GM19452 (cell line): ENCODE measurements at regions not wholly inside any gene's neighbourhood (a gene's known extent, or its start where the extent isn't known, plus 50 kb on each side); places are given as distances from the start of the nearest gene placed in this dataset.
"Not testable (repeated sequence)": the region's sequence is repeated elsewhere in the genome, so short reads cannot be mapped to it uniquely, and the experiment has no call there.

Experiments
- ATAC-seq: cut with Tn5 transposase; IDR thresholded peaks from one replicate; pipeline ENCODE4 v1.9.1; 2021; ENCODE audit not compliant: unreplicated experiment

DNA sequence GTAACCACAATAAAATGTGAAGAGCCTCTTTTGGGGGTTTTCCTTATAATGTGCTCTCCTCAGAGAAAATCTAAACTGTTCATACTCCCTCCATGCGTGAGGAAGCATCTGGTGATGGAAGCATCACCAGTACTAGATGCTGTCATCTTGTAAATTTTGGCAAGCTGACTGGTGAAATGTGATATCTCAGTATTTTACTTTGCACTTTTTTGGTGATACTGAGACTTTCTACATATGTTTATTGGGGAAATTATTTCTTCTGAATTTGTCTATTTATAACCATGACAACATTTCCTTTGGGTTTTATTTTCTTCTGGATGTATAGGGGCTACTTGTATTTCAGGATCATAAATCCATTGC is 95.9 kb upstream of the DLGAP1 start:
- no peak for ATAC-seq

DNA sequence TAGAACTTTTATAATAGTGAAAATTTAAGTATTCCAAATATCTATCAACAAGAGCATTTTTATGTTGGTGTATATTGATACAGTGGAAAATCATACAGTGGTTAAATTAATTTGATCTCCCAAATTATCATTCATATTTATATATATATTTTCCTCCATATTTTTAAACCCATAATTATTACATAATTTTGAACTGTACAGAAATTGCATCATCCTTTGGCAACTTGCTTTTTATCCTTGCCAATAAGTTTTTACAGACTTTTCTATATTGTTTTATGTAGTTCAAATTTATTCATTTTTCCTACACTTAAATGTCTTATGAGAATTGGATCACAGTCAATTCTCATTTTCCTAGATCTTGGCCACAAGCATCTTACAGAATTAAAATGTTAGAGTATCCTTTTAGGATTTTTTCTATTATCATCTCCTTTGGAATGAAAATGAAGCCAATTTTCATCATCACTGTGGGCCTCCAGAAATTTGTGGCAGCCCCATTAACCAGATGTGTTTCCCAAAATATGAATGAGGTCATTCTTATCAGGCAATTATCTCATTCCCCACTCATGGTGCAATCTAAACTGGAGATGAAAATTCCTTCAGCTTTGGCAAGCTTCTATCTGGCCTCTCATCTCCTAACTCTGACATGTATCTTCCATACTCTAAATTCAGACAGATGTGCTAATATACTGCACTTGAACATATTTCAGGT is 94.2 kb upstream of the DLGAP1 start:
- no peak for ATAC-seq

DNA sequence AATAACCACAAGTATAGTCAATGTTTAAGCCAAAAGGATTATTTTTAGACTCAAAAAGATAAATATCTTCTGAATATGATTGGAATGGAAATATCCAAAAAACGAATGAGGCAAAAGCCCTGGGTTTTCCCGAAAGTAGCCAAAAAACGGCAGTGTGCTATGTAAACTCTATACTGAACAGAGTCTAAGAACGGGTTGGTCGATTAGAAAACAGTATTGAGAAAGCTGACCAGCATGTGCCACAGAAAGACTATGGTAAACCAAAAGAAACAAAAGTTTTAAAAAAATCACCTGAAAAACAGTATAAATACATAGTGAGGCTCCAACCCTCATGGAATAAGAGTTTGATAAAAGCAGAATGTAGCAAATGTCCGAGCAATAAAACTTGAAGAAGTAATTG is 92.0 kb upstream of the DLGAP1 start:
- ATAC-seq, result no peak

DNA sequence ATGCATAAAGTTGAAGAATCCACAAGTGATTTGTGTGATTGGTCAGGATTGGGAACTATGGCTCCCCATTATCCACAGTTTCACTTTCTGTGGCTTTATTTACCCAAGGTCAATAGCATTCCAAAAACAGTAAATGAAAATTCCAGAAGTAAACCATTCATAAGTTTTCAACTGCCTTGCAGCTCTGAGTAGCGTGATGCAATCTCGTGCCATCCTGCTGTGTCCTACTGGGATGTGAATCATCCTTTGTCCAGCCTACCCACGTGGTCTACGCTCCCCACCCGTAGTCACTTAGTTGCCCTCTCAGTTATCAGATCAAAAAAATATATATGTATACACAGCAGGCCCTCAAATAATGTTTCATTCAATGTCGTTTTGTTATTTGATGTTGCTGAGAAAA is 89.0 kb upstream of the DLGAP1 start:
- ATAC-seq, result no peak

DNA sequence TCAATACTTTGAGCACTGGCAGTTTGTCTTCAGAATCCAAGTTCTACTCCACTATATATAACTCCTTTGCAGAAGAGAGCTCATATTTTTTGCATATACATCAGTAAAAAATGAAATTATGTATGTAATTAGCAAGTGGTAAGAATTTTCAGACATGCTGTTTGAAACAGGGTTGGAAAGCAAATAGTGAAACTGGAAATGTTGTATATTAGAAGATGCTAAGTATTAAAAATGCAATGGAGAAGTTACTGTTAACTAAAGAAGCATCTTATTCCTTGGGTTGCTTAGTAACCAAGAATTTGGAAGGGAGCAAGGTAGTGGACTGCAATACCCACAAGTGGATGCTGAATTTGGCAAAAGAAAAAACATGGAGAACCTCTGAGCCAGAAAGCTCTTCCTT is 88.6 kb upstream of the DLGAP1 start:
- no peak for ATAC-seq

DNA sequence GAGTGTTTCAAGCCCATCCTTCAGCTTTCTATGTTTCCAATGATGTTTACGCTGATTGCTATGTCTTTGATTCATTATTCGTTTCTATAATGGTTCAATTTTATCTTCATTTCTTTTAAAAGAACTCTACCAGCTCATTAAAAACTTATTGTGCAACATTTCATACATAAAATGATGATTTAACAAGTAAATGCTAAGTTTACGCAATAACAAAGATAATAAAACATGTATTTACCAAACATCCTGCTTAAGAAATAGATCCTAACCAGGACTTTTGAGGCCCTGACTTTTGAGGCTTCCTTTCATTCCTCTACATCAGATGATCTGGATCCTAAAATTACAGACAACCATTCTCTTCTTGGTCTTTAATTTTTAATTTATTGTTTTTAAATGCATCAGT is 86.5 kb upstream of the DLGAP1 start:
- no peak for ATAC-seq

DNA sequence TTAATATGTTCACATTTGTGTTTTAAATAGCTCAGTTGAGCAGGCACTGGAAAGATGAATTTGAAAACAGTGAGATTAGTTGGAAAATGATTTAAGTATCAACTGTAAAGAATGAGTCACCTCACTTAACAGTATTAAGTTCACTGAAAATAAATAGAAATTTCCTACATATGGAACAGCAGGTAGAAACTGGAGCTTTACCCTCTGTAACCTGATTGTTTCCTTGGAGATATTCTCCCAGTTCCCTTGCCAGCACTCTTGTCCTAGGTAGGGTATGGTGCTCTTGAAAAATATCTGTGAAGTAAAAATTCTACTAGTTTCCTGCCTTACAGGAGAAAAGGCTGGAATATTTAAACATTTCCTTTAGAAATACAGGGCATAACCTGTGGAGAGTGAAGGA is 81.3 kb upstream of the DLGAP1 start:
- ATAC-seq, result no peak

DNA sequence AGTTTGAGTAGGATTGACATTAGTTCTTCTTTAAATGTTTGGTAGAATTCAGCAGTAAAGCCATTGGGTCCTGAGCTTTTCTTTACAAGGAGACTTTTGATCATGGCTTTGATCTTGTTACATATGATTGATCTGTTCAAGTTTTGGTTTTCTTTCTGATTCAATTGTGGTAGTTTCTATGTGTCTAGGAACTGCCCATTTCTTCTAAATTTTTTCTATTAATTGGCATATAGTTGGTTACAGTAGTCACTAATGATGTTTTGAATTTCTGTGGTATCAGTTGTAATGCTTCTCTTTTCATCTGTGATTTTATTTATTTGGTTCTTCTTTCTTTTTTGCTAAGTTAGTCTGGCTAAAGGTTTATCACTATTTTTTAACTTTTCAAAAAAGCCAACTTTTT is 73.3 kb upstream of the DLGAP1 start:
- no peak for ATAC-seq

DNA sequence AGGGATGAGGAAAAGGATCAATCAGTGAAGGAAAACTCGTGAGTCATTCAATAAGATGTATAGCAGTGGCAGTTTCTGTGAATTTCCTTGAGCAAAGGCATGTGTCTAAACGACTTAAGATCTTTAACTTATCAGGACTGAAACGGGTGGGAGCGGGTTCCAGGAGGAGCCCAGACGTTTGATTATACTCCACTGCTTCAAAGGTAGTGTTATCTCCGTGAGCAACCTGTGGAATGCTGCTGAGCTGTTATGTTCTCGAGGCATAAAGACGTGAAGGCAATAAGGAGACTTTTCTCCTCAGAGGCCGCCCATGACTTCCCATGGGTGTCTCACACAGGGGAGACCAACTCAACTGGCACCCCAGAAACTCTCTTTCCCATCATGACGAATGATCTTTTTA is 72.7 kb upstream of the DLGAP1 start:
- ATAC-seq, result not testable (repeated sequence)

DNA sequence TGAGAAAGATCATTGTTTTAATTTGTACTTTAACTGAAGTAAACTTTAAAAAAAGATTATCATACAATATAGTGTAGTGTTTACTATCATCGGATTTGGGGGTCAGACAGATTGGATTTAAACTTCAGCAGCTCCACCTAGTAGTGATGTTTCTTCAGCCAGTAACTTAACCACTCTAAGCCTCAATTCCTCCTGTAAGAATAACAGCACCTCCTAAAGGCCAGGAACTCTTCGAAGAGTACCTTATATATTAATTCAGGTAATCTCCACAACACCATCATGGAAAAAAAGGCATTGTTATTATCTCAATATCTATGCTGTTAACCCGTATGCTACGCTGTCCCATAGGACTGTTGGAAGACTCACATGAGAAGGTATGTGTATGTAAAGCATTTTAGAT is 69.0 kb upstream of the DLGAP1 start:
- no peak for ATAC-seq

DNA sequence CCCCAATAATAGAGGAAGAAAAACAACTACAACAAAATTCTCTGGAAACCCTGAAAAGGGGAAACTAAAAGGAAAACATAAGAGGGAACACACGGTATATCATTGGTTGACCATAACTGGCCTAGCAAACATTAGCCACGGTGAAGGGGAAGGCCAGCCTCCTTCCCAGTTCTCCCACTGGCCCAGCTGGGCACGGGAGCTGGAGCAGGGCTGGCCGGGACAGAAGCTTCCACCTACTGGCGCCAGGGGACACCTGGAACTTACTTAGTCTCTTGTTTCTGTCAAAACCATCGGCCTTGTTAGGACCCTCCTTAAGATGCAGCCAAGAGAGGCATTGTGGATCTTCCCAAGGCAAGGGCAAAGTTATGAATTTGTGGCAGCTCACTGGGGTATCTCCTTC is 56.1 kb upstream of the DLGAP1 start:
- ATAC-seq, result no peak

DNA sequence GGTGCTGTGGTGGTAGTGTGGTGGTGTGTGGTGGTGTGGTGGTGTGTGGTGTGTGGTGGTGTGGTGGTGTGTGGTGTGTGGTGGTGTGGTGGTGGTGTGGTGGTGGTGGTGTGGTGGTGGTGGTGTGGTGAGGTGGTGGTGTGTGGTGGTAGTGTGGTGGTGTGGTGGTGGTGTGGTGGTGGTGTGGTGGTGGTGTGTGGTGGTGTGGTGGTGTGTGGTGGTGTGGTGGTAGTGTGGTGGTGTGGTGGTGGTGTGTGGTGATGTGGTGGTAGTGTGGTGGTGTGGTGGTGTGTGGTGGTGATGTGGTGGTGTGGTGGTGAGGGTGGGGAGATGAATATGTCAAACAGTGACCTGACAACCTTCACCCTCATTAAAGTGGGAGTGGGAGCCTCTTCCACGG is 55.6 kb upstream of the DLGAP1 start:
- ATAC-seq, result no peak

DNA sequence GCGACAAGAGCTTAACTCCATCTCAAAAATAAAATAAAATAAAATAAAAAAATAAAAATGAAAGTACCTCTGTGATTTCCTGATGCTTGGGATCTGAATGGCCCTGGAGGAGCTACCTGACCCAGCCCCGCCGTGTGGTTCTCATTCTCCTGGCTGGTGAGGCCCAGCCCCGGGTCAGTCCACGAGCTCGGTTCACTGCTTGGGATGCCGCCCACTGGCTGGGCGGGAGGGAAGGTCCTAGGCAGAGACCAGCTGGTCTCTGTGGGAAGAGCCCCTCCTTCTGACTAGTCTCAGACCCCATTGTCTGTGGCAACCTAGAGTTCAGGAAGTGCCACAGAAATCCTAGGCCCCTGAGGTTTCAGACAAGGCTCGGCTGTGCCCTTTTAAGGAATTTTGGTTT is 55.1 kb upstream of the DLGAP1 start:
- ATAC-seq, result no peak
